ENCODE measurements at regions not wholly inside any gene's neighbourhood (a gene's known extent, or its start where the extent isn't known, plus 50 kb on each side); places are given as distances from the start of the nearest gene placed in this dataset.
"Not testable (repeated sequence)": the region's sequence is repeated elsewhere in the genome, so short reads cannot be mapped to it uniquely, and the experiment has no call there.

DNA sequence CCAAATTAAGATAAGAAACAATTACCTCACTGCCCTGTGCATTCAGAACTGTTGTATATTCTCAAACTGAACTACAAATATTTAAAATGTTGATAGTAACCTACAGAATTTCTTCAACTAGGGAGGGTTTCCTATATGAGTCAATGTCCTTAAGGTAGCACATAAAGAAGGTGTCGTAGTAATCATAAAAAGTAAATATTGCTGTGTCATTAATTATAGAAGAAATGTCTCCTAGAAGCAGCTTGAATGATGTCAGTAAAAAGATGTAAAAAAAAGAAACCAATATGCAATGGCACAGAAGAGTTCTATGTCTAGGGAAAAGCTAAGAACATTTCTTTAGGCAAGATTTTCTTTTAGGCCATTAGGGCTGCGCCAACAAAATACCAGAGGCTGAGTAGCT lies 559.6 kb upstream of the EPHA5 start:
- no peak for DNase-seq

- no peak for DNase-seq
Observed at GRCh38 chr4:66225539-66225938, 555.2 kb upstream of the EPHA5 start.

DNA sequence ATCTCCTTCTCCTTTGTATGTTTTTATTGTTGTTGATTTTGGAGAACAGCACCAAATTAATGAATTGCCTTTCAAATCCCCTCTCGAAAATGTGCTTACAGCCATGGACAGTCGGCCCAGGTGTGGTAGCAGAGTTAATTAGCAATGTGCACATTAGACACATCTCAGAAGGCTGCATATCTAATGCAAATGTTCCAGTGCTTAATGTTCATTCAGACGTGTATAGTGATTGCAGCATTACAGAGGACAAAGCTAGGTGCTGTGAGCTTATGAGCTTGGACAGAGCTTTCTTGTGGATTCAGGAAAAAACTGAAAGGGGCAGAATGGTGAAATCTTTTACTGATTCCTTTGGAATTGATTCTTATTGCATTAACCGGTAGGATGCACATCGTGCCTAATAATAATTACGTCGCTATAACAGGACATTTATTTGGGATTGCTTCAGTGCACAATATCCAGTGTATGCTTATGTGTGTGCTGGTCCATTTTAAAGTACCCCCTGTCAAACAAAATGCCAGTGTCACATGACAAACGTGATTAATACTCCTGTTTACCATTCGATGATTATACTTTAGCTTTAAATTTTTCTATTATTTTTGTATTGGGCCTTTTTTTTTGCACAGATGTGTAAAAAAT lies 552.9 kb upstream of the EPHA5 start:
- peak; percentile 29 for DNase-seq

- DNase-seq, result no peak
Observed at GRCh38 chr4:66219401-66219800, 549.1 kb upstream of the EPHA5 start.

DNA sequence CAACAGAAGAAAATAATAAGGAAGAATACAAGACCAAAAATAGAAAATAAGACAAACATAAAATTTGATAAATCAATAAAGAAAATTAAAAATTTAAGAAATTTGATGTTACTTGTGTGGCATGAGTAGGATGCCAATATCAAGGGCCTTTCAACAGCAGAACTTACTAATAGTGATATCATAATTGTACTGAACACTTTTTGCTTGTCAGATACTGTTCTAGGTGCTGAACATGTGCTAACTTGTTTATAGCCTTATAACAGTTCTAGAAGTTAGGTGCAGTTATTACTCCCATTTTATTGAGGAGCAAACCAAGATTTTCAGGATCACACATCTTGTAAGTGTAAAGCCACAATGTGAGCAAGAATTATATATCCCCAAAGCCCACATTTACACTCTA lies 546.0 kb upstream of the EPHA5 start:
- no peak for DNase-seq

DNA sequence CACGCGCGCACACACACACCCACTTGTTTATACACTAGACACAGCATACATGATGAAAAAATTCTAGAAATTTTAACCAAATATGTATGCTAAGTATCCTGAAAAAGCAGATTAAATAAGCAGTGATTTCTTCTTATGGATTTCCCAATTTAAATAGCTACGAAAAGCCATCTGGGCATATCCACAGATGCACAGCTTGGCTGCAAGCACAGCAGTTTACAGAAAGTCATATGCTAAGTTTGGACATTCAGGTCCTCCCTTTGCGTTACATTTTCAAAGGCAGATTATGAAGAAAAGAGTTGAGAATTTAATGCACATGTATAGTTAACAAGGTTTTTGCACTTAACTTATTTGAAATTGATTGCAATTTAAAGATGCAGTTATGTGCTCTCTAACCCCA lies 542.2 kb upstream of the EPHA5 start:
- DNase-seq, result no peak

- DNase-seq, result no peak
Observed at GRCh38 chr4:66204534-66205247, 534.4 kb upstream of the EPHA5 start.

DNA sequence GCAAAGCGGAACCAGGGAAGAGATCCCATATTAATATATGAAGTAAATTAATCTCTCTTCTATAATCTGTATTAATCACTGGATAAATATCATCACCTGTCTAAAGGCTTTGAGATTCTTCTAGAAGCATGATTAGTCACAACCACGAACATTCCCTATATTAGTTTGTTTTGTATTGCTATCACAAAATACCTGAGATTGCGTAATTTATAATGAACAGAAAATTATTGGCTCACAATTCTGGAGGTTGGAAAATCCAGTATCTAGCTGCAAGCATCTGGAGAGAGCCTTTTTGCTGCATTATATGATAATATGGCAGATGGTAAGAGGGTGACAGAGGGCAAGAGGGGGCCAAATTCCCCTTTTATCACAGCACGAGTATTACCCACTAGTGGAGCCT lies 532.6 kb upstream of the EPHA5 start:
- DNase-seq, result no peak

DNA sequence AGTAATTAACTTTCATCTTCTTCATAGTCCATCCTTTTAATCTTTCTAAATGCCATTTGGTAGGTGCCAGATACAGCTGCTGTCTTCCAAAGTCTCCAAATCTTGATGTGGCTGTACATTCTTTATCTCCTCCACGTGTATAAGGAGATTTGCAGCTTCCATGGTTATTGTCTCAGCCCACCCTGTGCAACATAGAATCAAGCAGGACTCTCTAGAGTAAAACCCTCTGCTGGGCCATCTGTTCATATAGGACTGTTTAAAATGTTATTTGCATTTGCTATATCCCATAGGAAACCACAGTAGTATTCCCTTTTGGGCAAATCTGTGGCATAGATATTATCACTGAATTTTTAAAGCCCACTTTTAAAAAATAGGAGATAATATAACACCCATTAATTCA lies 527.2 kb upstream of the EPHA5 start:
- DNase-seq, result peak; percentile 68

DNA sequence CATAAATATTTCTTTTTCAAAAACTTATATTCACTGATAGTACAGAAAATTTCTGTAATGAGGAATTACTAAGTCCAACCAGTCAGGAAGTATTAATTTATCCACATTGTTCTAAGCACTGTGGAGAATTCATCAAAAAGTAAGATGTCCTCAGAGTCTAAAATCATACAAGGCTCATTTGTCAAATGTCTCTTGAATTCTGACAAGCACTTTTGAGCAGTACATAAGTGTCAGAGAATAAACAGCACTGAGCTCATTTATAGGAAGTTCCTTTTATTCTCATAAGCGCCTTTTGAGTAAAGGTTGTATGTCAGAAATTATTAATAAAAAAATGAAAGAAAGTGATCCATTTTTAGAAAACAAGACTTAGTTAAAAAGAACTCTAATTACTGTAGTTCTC lies 523.2 kb upstream of the EPHA5 start:
- DNase-seq, result no peak

GRCh38 chr4:66187175-66187720 lies 517.0 kb upstream of the EPHA5 start:
- DNase-seq, result peak; percentile 34

GRCh38 chr4:66186095-66186494 lies 515.8 kb upstream of the EPHA5 start:
- no peak for DNase-seq

- DNase-seq, result no peak
Observed at GRCh38 chr4:66182636-66183035, 512.3 kb upstream of the EPHA5 start.

DNA sequence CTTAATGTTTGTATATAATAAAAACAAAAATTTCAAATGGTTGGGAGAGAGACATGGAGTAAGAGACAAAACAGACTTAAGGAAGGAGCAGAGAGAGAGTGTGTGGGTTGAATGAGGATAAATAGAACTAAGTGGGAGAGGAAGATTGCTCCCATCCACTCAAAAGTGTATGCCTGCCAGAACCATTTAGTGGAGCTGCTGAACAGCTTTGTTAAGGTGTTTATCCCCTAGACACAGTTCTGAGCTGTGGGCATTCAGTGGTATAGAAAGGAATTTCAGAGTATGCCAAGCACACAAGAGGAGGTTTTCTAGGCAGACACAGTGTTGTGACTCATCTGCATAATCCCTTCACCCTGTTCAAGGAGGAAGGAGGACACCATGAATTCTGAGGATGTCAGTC lies 508.6 kb upstream of the EPHA5 start:
- DNase-seq, result no peak

- DNase-seq, result no peak
Observed at GRCh38 chr4:66169341-66169740, 499.1 kb upstream of the EPHA5 start.

GRCh38 chr4:66164869-66165268 lies 494.6 kb upstream of the EPHA5 start:
- DNase-seq, result no peak

- no peak for DNase-seq
Observed at GRCh38 chr4:66160606-66161005, 490.3 kb upstream of the EPHA5 start.

- DNase-seq, result no peak
Observed at GRCh38 chr4:66157594-66157993, 487.3 kb upstream of the EPHA5 start.

DNA sequence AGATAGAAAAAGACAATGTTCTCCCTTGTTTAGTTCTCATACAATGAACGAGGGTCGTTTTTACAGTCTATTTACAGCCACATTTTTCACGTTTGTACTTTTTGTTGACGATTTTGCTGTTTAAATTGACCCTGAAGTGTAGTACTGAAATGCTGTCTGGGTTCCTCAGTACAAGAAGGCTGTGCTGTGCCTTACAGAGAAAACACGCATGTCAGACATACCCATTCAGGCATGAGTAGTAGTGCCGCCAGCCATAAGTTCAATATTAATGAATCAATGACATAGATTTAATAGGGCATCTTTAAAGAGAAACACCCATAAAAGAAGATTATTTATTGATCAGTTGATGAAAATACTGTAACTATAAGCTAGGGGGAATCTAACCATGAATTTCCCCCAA lies 459.8 kb upstream of the EPHA5 start:
- DNase-seq, result no peak

GRCh38 chr4:66123831-66124413 lies 453.6 kb upstream of the EPHA5 start:
- DNase-seq, result no peak

DNA sequence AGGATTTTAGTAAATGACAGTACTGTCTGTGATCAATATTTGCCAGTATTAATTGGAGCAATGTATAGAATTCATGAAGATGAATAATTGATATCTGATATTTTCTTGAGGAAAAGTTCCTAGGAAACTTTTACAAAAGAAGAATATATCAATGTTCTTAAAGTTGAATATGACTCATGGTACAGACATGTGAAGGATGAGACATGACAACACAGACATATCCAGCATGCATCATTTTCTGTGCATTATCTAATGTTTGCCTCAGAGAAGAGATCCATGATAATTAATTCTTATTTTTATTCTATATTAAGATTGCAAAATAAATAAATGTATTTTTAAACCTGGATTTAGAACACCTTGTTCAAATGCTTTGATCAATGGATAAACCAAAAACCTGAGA lies 452.9 kb upstream of the EPHA5 start:
- DNase-seq, result no peak

- DNase-seq, result not testable (repeated sequence)
Observed at GRCh38 chr4:66115231-66115630, 444.9 kb upstream of the EPHA5 start.

DNA sequence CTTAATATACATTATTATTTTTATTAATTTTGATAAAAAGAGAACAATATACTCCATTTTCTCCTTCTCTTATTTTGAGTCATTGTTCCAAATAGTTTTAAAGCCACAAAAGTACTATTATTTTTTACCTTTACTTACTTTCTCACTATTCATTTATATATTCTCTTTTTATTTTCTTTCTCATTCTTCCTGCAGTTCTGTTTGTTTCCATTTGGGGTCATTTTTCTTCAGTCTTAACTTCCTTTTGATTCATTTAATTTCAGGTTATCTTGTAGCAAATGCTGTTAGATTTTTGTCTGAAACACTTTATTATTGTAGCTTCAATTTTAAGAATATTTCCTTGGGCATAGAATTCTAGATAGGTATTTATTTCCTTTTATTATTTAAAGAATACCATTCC lies 438.6 kb upstream of the EPHA5 start:
- DNase-seq, result no peak

DNA sequence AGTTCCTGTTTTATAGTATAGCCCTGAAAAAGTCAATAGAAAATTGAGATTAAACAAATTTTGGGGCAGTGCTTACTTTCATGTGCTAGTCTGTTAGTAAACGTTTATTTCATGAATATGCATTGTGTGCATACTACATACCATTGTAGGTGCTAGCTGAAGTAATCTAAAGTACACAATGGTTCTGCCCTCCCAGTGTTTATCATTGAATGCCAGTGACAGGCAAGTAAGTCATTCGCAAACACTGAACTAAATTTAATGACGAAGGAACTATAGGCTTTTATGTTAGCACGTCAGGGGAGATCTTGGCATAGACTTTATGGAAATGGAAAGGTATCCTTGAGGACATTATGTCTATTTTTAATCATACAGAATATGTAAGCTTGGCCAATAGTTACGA lies 426.9 kb upstream of the EPHA5 start:
- DNase-seq, result no peak
